IMR-90 (cell line): ENCODE measurements at regions not wholly inside any gene's neighbourhood (a gene's known extent, or its start where the extent isn't known, plus 50 kb on each side); places are given as distances from the start of the nearest gene placed in this dataset.

Experiments
- ATAC-seq: fragments of 200-7000 bp; cut with Tn5 transposase; 2 replicates; pipeline ENCODE4 v1.9.1; 2020; ENCODE audit warnings: low read depth, mild to moderate bottlenecking, moderate library complexity
- BruUV-seq: library from RNA; stranded (reverse); fragments of 400-500 nt; replicated peaks from 2 replicates; lab custom pipeline; 2021; lab: Mats Ljungman, UMichigan
- CTCF ChIA-PET: fragments of 300-600 bp; formaldehyde crosslinking; extraction: SDS; loops from one replicate; lab custom pipeline; 2021; ENCODE audit warnings: antibody characterized with exemption; lab: Yijun Ruan, JAX
- POLR2A ChIA-PET: fragments of 300-600 bp; sonication (Branson Sonifier 250); formaldehyde crosslinking; loops from one replicate; lab custom pipeline; 2022; ENCODE audit warnings: antibody characterized with exemption; ENCODE audit not compliant: unreplicated experiment; lab: Charles Lee
- DNase-seq: peaks from one replicate; pipeline ENCODE4 v3.0.0; 2013
- H2AFZ ChIP-seq: replicated peaks from 2 replicates; pipeline ENCODE3; 2013; ENCODE audit warnings: low read length, mild to moderate bottlenecking; ENCODE audit not compliant: poor library complexity
- H2AK5ac ChIP-seq: 2 replicates; pipeline ENCODE4 v1.6.1; 2013; ENCODE audit warnings: low read depth, low read length, inconsistent platforms
- H2AK9ac ChIP-seq: replicated peaks from 2 replicates; pipeline ENCODE3; 2013; ENCODE audit warnings: mild to moderate bottlenecking, low read depth, low read length, moderate library complexity; ENCODE audit not compliant: poor library complexity
- H2BK120ac ChIP-seq: 2 replicates; pipeline ENCODE4 v1.6.1; 2013; ENCODE audit warnings: low read depth, low read length, inconsistent platforms
- H2BK15ac ChIP-seq: 3 replicates; pipeline ENCODE4 v1.6.1; 2013; ENCODE audit warnings: low read depth, low read length, inconsistent platforms
- H2BK20ac ChIP-seq: 2 replicates; pipeline ENCODE4 v1.6.1; 2013; ENCODE audit warnings: low read depth, mild to moderate bottlenecking, inconsistent platforms, low read length, moderate library complexity
- H2BK5ac ChIP-seq: 2 replicates; pipeline ENCODE4 v1.6.1; 2013; ENCODE audit warnings: mild to moderate bottlenecking, low read depth, low read length, inconsistent platforms; ENCODE audit not compliant: poor library complexity, severe bottlenecking
- H3K14ac ChIP-seq: replicated peaks from 2 replicates; pipeline ENCODE4 v1.6.1; 2013; ENCODE audit warnings: low read depth, low read length, inconsistent platforms
- H3K18ac ChIP-seq: 2 replicates; pipeline ENCODE4 v1.6.1; 2013; ENCODE audit warnings: low read depth, low read length, control low read depth
- H3K23ac ChIP-seq: 2 replicates; pipeline ENCODE4 v1.6.1; 2013; ENCODE audit warnings: low read depth, low read length, inconsistent platforms
- H3K27ac ChIP-seq: 2 replicates; pipeline ENCODE4 v1.5.1; 2013; ENCODE audit warnings: mild to moderate bottlenecking, control low read depth, low read length; ENCODE audit not compliant: insufficient read depth
- H3K27me3 ChIP-seq: 2 replicates; pipeline ENCODE4 v1.6.1; 2013; ENCODE audit warnings: low read length; ENCODE audit not compliant: control insufficient read depth, insufficient read depth
- H3K36me3 ChIP-seq: 2 replicates; pipeline ENCODE4 v1.6.1; 2013; ENCODE audit warnings: low read length, mixed read lengths; ENCODE audit not compliant: control insufficient read depth, insufficient read depth
- H3K4ac ChIP-seq: 2 replicates; pipeline ENCODE4 v1.6.1; 2013; ENCODE audit warnings: low read depth, low read length, inconsistent platforms
- H3K4me1 ChIP-seq: 2 replicates; pipeline ENCODE4 v1.6.1; 2013; ENCODE audit warnings: low read length, mixed read lengths; ENCODE audit not compliant: control insufficient read depth, insufficient read depth
- H3K4me2 ChIP-seq: 2 replicates; pipeline ENCODE4 v1.6.1; 2013; ENCODE audit warnings: low read depth, mild to moderate bottlenecking, control low read depth, low read length, moderate library complexity
- H3K4me3 ChIP-seq: 2 replicates; pipeline ENCODE4 v1.5.1; 2013; ENCODE audit warnings: low read depth, mild to moderate bottlenecking, control low read depth, low read length, moderate library complexity; ENCODE audit not compliant: insufficient read depth
- H3K56ac ChIP-seq: 2 replicates; pipeline ENCODE4 v1.6.1; 2013; ENCODE audit warnings: low read length, inconsistent platforms; ENCODE audit not compliant: insufficient read depth; ENCODE audit errors: extremely low read depth
- H3K79me1 ChIP-seq, 2 experiments: 2 replicates each; pipeline ENCODE4 v1.6.1; 2013; ENCODE audit warnings: low read length in 2 of 2, inconsistent platforms in 1 of 2, low read depth in 1 of 2
- H3K9ac ChIP-seq: 2 replicates; pipeline ENCODE4 v1.6.1; 2013; ENCODE audit warnings: low read depth, low read length, control low read depth
- H3K9me1 ChIP-seq: 2 replicates; pipeline ENCODE4 v1.6.1; 2013; ENCODE audit warnings: low read length, inconsistent platforms; ENCODE audit not compliant: insufficient read depth
- H3K9me3 ChIP-seq: 2 replicates; pipeline ENCODE4 v1.6.1; 2013; ENCODE audit warnings: low read length; ENCODE audit not compliant: control insufficient read depth, insufficient read depth
- H4K20me1 ChIP-seq: 2 replicates; pipeline ENCODE4 v1.6.1; 2013; ENCODE audit warnings: low read length, inconsistent platforms; ENCODE audit not compliant: insufficient read depth
- H4K5ac ChIP-seq: 2 replicates; pipeline ENCODE4 v1.6.1; 2013; ENCODE audit warnings: mild to moderate bottlenecking, low read depth, low read length, control low read depth
- H4K8ac ChIP-seq, 2 experiments: 2 replicates each; pipeline ENCODE4 v1.6.1; 2013; ENCODE audit warnings: low read depth in 2 of 2, low read length in 2 of 2, control low read depth in 1 of 2, inconsistent platforms in 1 of 2
- H4K91ac ChIP-seq: 2 replicates; pipeline ENCODE4 v1.6.1; 2013; ENCODE audit warnings: low read depth, low read length, inconsistent platforms; ENCODE audit not compliant: insufficient read depth
- BHLHE40 ChIP-seq: fragments of 150-350 bp; IDR thresholded peaks from 2 replicates; pipeline ENCODE4 v1.6.1; 2016; ENCODE audit warnings: mild to moderate bottlenecking, low read depth, low read length
- CEBPB ChIP-seq: IDR thresholded peaks from 2 replicates; pipeline ENCODE4 v1.6.1; 2012; ENCODE audit warnings: low read depth, low read length, improper control_type of control experiment
- CHD1 ChIP-seq: IDR thresholded peaks from 2 replicates; pipeline ENCODE4 v1.6.1; 2012; ENCODE audit warnings: low read depth, low read length, improper control_type of control experiment
- ELK1 ChIP-seq: fragments of 150-350 bp; IDR thresholded peaks from 2 replicates; pipeline ENCODE4 v1.6.1; 2016; ENCODE audit warnings: low read depth, mild to moderate bottlenecking, low read length, moderate library complexity, borderline replicate concordance
- FOS ChIP-seq: fragments of 150-350 bp; IDR thresholded peaks from 2 replicates; pipeline ENCODE4 v1.6.1; 2016; ENCODE audit warnings: low read depth, low read length
- MAFK ChIP-seq: IDR thresholded peaks from 2 replicates; pipeline ENCODE4 v1.6.1; 2012; ENCODE audit warnings: low read depth, low read length, improper control_type of control experiment
- MAZ ChIP-seq: IDR thresholded peaks from 2 replicates; pipeline ENCODE4 v1.6.1; 2012; ENCODE audit warnings: low read depth, mild to moderate bottlenecking, low read length, improper control_type of control experiment, moderate library complexity, borderline replicate concordance
- MXI1 ChIP-seq: IDR thresholded peaks from 2 replicates; pipeline ENCODE4 v1.6.1; 2012; ENCODE audit warnings: low read depth, mild to moderate bottlenecking, low read length, moderate library complexity, borderline replicate concordance
- NFE2L2 ChIP-seq: fragments of 150-350 bp; IDR thresholded peaks from 2 replicates; pipeline ENCODE4 v1.6.1; 2016; ENCODE audit warnings: low read depth, mild to moderate bottlenecking, low read length
- POLR2A ChIP-seq: IDR thresholded peaks from 2 replicates; pipeline ENCODE4 v1.6.1; 2012; ENCODE audit warnings: mild to moderate bottlenecking, low read depth, low read length
- RAD21 ChIP-seq: IDR thresholded peaks from 2 replicates; pipeline ENCODE4 v1.6.1; 2012; ENCODE audit warnings: low read length, improper control_type of control experiment
- RCOR1 ChIP-seq: IDR thresholded peaks from 2 replicates; pipeline ENCODE4 v1.6.1; 2012; ENCODE audit warnings: mild to moderate bottlenecking, low read length, improper control_type of control experiment; ENCODE audit not compliant: insufficient replicate concordance
- RFX5 ChIP-seq: IDR thresholded peaks from 2 replicates; pipeline ENCODE4 v1.8.0; 2012; ENCODE audit warnings: low read depth, mild to moderate bottlenecking, low read length, moderate library complexity
- SMC3 ChIP-seq: fragments of 150-350 bp; IDR thresholded peaks from 2 replicates; pipeline ENCODE4 v1.6.1; 2016; ENCODE audit warnings: low read depth, mild to moderate bottlenecking, antibody characterized with exemption, low read length, moderate library complexity
- WGBS, 2 experiments: methylation state at CpG; one replicate each; pipeline versions ENCODE4 v1.1.5 to v1.1.7; 2013; ENCODE audit warnings: missing lambda C conversion rate in 2 of 2; ENCODE audit not compliant: insufficient read length in 1 of 2; ENCODE audit errors: extremely low coverage in 2 of 2; 5-methylcytosine and 5-hydroxymethylcytosine counted together
- dilution Hi-C: fragments of 300-500 bp; cut with HindIII; formaldehyde crosslinking; loops from one replicate; pipeline ENCODE4 v1.14.3; 2018; ENCODE audit warnings: low sequenced_read_pairs; ENCODE audit not compliant: unreplicated experiment
- in situ Hi-C: fragments of 300-500 bp; cut with MboI; formaldehyde crosslinking; loops from 3 replicates; pipeline ENCODE4 v1.14.3; 2019; ENCODE audit warnings: low sequenced_read_pairs, inconsistent platforms, mixed read lengths
- intact Hi-C: fragments of 100-400 bp; cut with micrococcal nuclease; formaldehyde crosslinking; loops from 2 replicates; pipeline ENCODE4 v1.10.0; 2022
- TF ChIP-seq, protein P1 (sequence below): conservative IDR thresholded peaks from 2 replicates; pipeline ENCODE4 v1.5.1; 2012; ENCODE audit warnings: mild to moderate bottlenecking, low read depth, low read length, improper control_type of control experiment
- TF ChIP-seq, protein P2 (sequence below): fragments of 150-350 bp; IDR thresholded peaks from 2 replicates; pipeline ENCODE4 v1.6.1; 2017; ENCODE audit warnings: mild to moderate bottlenecking, antibody characterized with exemption, low read length, low read depth

- Histone ChIP-seq H4K20me1 (no peaks in the 10 kb centered on the region), H3K56ac (no peak overlapping the region), H2AK9ac (no peak overlapping the region), H3K79me1 (no peaks in the 10 kb centered on the region), H3K9me1 (no peaks in the 10 kb centered on the region), H3K4me2 (no peak overlapping the region), H2BK120ac (no peak overlapping the region), H2AK5ac (no peak overlapping the region), H2BK5ac (no peak overlapping the region), H3K23ac (no peak overlapping the region), H3K27me3 (no peaks in the 10 kb centered on the region), H3K36me3 (no peaks in the 10 kb centered on the region), H4K91ac (no peak overlapping the region), H3K9me3 (no peaks in the 10 kb centered on the region; the same call in 1 of the 2 replicates), H2BK20ac (no peak overlapping the region), H3K14ac (no peak overlapping the region), H3K4ac (no peak overlapping the region), H2BK15ac (no peak overlapping the region), H3K4me3 (no peak overlapping the region), H2AFZ (no peak overlapping the region), H3K27ac (no peak overlapping the region), H3K4me1 (no peaks in the 10 kb centered on the region), H3K9ac (no peak overlapping the region), H4K5ac (no peak overlapping the region), H3K18ac (no peak overlapping the region), H4K8ac (no peak overlapping the region)
- intact Hi-C loops: no loop called here
- no peak for DNase-seq
- dilution Hi-C loops: no loop called here
- ATAC-seq: no peak
- ChIA-PET POLR2A (no interaction called here), CTCF (no interaction called here)
- 40% methylated on average over 1 of the region's 3 CpGs; no CpG with 5 or more reads in 1 of the 2 experiments for WGBS, 2 experiments
- TF ChIP-seq, protein P1, sequence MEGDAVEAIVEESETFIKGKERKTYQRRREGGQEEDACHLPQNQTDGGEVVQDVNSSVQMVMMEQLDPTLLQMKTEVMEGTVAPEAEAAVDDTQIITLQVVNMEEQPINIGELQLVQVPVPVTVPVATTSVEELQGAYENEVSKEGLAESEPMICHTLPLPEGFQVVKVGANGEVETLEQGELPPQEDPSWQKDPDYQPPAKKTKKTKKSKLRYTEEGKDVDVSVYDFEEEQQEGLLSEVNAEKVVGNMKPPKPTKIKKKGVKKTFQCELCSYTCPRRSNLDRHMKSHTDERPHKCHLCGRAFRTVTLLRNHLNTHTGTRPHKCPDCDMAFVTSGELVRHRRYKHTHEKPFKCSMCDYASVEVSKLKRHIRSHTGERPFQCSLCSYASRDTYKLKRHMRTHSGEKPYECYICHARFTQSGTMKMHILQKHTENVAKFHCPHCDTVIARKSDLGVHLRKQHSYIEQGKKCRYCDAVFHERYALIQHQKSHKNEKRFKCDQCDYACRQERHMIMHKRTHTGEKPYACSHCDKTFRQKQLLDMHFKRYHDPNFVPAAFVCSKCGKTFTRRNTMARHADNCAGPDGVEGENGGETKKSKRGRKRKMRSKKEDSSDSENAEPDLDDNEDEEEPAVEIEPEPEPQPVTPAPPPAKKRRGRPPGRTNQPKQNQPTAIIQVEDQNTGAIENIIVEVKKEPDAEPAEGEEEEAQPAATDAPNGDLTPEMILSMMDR: no peak
- TF ChIP-seq RFX5 (no peak), POLR2A (no peak), ELK1 (no peak), RAD21 (no peak), MXI1 (no peak), FOS (no peak), SMC3 (no peak), BHLHE40 (no peak), MAZ (no peak), NFE2L2 (no peak), RCOR1 (no peak), MAFK (no peak), CHD1 (no peak), CEBPB (no peak)
- TF ChIP-seq, protein P2, sequence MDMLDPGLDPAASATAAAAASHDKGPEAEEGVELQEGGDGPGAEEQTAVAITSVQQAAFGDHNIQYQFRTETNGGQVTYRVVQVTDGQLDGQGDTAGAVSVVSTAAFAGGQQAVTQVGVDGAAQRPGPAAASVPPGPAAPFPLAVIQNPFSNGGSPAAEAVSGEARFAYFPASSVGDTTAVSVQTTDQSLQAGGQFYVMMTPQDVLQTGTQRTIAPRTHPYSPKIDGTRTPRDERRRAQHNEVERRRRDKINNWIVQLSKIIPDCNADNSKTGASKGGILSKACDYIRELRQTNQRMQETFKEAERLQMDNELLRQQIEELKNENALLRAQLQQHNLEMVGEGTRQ: no peak
- no TSS peak for BruUV-seq
- in situ Hi-C loops: no loop called here
Measured at GRCh38 chr4:103853146-103853545, 133.4 kb upstream of the TACR3 start.
